DND-41 (cell line): ENCODE measurements at regions not wholly inside any gene's neighbourhood (a gene's known extent, or its start where the extent isn't known, plus 50 kb on each side); places are given as distances from the start of the nearest gene placed in this dataset.

Experiments used
- ATAC-seq: fragments of 200-7000 bp; cut with Tn5 transposase; 3 replicates; pipeline ENCODE4 v1.9.1; 2021; ENCODE audit warnings: low read depth; ENCODE audit not compliant: insufficient read depth
- DNase-seq: peaks from one replicate; pipeline ENCODE4 v3.0.0-alpha.2; 2020
- H2AFZ ChIP-seq: 2 replicates; pipeline ENCODE4 v1.6.0; 2012; ENCODE audit warnings: low read depth, low read length
- H3K27ac ChIP-seq: 2 replicates; pipeline ENCODE4 v1.5.1; 2012; ENCODE audit warnings: low read length, inconsistent platforms
- H3K27me3 ChIP-seq: fragments of 200-600 bp; sonication (generic); 2 replicates; pipeline ENCODE4 v1.6.0; 2012; ENCODE audit warnings: low read length, mild to moderate bottlenecking, inconsistent platforms; ENCODE audit not compliant: insufficient read depth, poor library complexity
- H3K36me3 ChIP-seq: 2 replicates; pipeline ENCODE4 v1.5.1; 2012; ENCODE audit warnings: low read length, inconsistent platforms; ENCODE audit not compliant: insufficient read depth
- H3K4me1 ChIP-seq: 2 replicates; pipeline ENCODE4 v1.5.1; 2012; ENCODE audit warnings: mild to moderate bottlenecking, low read length; ENCODE audit not compliant: insufficient read depth
- H3K4me2 ChIP-seq: 2 replicates; pipeline ENCODE4 v1.6.0; 2012; ENCODE audit warnings: mild to moderate bottlenecking, moderate library complexity, low read length, inconsistent platforms; ENCODE audit not compliant: insufficient read depth
- H3K4me3 ChIP-seq, 2 experiments: fragments of 200-600 bp in 1 of 2; shearing (Covaris generic) in 1 of 2; 2 replicates each; pipeline ENCODE4 v1.5.1; 2012 to 2016; ENCODE audit warnings: inconsistent platforms in 2 of 2, low read length in 2 of 2, mild to moderate bottlenecking in 2 of 2, low read depth in 1 of 2, moderate library complexity in 1 of 2
- H3K79me2 ChIP-seq: 2 replicates; pipeline ENCODE4 v1.6.0; 2012; ENCODE audit warnings: low read length, inconsistent platforms; ENCODE audit not compliant: insufficient read depth
- H3K9ac ChIP-seq: 2 replicates; pipeline ENCODE4 v1.6.0; 2012; ENCODE audit warnings: low read depth, mild to moderate bottlenecking, inconsistent platforms, low read length, moderate library complexity
- H3K9me3 ChIP-seq: 2 replicates; pipeline ENCODE4 v1.5.1; 2012; ENCODE audit warnings: low read length, moderate library complexity, mild to moderate bottlenecking, inconsistent platforms; ENCODE audit not compliant: insufficient read depth, severe bottlenecking
- H4K20me1 ChIP-seq: 2 replicates; pipeline ENCODE4 v1.6.0; 2012; ENCODE audit warnings: low read length; ENCODE audit not compliant: insufficient read depth
- EZH2 ChIP-seq: IDR thresholded peaks from 3 replicates; pipeline ENCODE4 v1.6.1; 2012; ENCODE audit warnings: borderline replicate concordance, low read depth, mild to moderate bottlenecking, moderate library complexity, low read length, inconsistent platforms; ENCODE audit not compliant: severe bottlenecking
- TF ChIP-seq, protein P1 (sequence below): IDR thresholded peaks from 2 replicates; pipeline ENCODE4 v1.5.1; 2012; ENCODE audit warnings: borderline replicate concordance, low read length, moderate library complexity, mild to moderate bottlenecking; ENCODE audit not compliant: poor library complexity, severe bottlenecking; ENCODE audit errors: extremely low read depth

DNA sequence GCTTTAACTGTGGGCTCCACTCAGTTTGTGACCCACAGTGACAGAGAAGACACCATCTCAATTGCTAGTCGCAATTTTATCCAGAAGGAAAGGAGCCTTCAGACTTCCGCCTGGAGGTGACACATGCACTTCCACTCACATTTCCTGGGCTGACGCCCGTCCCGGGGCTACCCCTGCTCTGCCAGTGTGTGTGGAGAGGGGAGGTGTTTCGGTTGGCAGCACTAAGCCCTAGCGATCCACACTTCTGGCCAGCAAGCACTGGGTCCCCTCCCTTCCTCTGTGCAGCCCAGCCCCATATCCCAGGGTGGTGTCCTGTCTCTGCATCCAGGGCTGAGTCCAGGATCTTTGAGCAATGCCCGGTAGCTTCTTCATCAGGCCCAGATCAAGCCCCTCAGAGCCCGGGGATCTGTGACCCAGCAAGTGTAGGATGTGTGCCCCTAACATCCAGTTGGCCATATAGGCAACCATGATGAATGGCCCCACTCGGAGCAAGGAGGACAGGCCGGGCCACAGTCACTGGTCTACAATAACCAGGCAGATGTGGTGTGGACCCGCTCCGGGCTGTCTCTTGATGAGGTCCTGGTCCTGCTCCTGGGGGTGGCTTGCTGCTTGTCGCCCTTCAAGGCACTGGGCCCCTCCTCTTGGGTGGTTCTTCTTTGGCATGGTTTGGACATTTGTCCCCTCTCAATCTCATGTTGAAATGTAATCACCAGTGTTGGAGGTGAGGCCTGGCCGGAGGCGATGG is 141.9 kb upstream of the SPACA7 start:
- Histone ChIP-seq H3K4me2 (no peak overlapping the region), H3K79me2 (no peaks in the 10 kb centered on the region), H3K27ac (no peak overlapping the region), H2AFZ (no peak overlapping the region), H3K9me3 (no peaks in the 10 kb centered on the region), H3K27me3 (peaks cover 6% of the 10 kb centered on the region), H3K4me3 (no peak overlapping the region), H3K36me3 (no peaks in the 10 kb centered on the region), H4K20me1 (no peaks in the 10 kb centered on the region), H3K9ac (no peak overlapping the region), H3K4me1 (no peaks in the 10 kb centered on the region)
- TF ChIP-seq, protein P1, sequence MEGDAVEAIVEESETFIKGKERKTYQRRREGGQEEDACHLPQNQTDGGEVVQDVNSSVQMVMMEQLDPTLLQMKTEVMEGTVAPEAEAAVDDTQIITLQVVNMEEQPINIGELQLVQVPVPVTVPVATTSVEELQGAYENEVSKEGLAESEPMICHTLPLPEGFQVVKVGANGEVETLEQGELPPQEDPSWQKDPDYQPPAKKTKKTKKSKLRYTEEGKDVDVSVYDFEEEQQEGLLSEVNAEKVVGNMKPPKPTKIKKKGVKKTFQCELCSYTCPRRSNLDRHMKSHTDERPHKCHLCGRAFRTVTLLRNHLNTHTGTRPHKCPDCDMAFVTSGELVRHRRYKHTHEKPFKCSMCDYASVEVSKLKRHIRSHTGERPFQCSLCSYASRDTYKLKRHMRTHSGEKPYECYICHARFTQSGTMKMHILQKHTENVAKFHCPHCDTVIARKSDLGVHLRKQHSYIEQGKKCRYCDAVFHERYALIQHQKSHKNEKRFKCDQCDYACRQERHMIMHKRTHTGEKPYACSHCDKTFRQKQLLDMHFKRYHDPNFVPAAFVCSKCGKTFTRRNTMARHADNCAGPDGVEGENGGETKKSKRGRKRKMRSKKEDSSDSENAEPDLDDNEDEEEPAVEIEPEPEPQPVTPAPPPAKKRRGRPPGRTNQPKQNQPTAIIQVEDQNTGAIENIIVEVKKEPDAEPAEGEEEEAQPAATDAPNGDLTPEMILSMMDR = no peak
- TF ChIP-seq EZH2 = no peak
- DNase-seq = no peak
- ATAC-seq = no peak

DNA sequence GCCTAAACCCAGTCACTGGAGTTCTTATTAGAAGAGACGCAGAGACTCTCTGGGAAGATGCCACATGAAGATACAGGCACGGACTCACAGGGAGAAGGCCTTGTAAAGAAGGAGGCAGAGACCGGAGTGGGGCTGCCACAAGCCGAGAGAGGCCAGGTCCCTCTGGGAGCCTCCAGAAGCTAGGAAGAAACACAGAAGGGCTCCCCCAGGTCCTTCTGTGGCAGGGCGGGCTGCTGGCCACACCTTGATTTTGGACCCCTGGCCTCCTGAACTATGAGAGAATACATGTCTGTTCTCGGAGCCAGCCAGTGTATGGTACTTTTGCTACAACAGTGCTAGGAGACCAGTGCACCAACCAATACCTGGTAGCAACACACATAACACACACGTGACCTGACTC is 140.1 kb upstream of the SPACA7 start:
- Histone ChIP-seq H3K9ac (no peak overlapping the region), H3K4me2 (no peak overlapping the region), H3K4me3 (no peak overlapping the region), H3K79me2 (no peaks in the 10 kb centered on the region), H4K20me1 (no peaks in the 10 kb centered on the region), H3K27ac (no peak overlapping the region), H3K36me3 (no peaks in the 10 kb centered on the region), H3K9me3 (no peaks in the 10 kb centered on the region), H3K4me1 (no peaks in the 10 kb centered on the region), H2AFZ (no peak overlapping the region), H3K27me3 (peaks cover 6% of the 10 kb centered on the region)
- TF ChIP-seq, protein P1 = no peak
- no peak for TF ChIP-seq EZH2
- no peak for ATAC-seq
- no peak for DNase-seq

DNA sequence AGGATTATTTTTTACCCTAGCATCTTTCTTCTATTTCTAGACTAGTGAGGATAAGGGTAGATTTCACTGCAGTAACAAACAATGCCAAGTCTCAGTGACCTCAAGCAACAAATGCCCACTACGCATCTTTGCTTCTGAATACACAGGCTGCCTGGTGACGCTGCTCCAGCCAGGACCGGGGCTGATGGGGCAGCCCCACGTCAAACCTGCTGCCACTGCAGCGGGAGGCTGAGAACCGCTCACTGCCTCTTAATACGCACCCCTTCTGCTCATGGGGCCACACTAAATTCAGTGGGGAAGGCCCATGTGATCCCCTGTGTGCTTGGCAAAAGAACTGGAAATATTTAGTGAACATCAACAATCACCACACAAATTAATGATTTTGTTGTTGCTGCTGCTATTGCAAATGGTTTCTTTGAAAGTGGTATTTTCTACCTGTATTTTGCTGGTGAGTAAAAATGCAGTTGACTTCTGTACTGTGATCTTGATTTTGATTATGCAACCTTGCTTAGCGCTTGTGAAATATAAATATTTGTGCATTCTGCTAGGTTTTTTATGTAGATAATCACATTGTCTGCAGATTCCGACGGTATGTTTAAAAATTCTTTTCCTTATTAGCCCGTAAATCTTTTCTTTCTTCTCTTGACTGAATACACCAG is 139.5 kb upstream of the SPACA7 start:
- no peak for DNase-seq
- no peaks in the 10 kb centered on the region for H3K79me2 ChIP-seq
- no peak overlapping the region for H3K9ac ChIP-seq
- no peaks in the 10 kb centered on the region for H3K9me3 ChIP-seq
- no peaks in the 10 kb centered on the region for H3K36me3 ChIP-seq
- no peak for TF ChIP-seq EZH2
- TF ChIP-seq, protein P1 = no peak
- no peaks in the 10 kb centered on the region for H4K20me1 ChIP-seq
- no peak overlapping the region for H3K4me2 ChIP-seq
- no peaks in the 10 kb centered on the region for H3K4me1 ChIP-seq
- no peak overlapping the region for H3K4me3 ChIP-seq
- H2AFZ ChIP-seq = no peak overlapping the region
- H3K27me3 ChIP-seq = peaks cover 6% of the 10 kb centered on the region
- no peak for ATAC-seq
- H3K27ac ChIP-seq = no peak overlapping the region
